Choroid plexus epithelial cell (primary cell): ENCODE measurements at regions not wholly inside any gene's neighbourhood (a gene's known extent, or its start where the extent isn't known, plus 50 kb on each side); places are given as distances from the start of the nearest gene placed in this dataset.

ENCODE experiments used
- DNase-seq: peaks from one replicate; pipeline ENCODE4 v3.0.0-alpha.2; 2010; ENCODE audit warnings: low read depth
- H3K4me3 ChIP-seq: 2 replicates; pipeline ENCODE4 v1.5.1; 2011; ENCODE audit warnings: low read depth, mild to moderate bottlenecking, control low read depth, low read length, moderate library complexity
- TF ChIP-seq, protein P1 (sequence below): conservative IDR thresholded peaks from 2 replicates; pipeline ENCODE4 v1.5.1; 2011; ENCODE audit warnings: low read depth, mild to moderate bottlenecking, control low read depth, inconsistent platforms, low read length, moderate library complexity

DNA sequence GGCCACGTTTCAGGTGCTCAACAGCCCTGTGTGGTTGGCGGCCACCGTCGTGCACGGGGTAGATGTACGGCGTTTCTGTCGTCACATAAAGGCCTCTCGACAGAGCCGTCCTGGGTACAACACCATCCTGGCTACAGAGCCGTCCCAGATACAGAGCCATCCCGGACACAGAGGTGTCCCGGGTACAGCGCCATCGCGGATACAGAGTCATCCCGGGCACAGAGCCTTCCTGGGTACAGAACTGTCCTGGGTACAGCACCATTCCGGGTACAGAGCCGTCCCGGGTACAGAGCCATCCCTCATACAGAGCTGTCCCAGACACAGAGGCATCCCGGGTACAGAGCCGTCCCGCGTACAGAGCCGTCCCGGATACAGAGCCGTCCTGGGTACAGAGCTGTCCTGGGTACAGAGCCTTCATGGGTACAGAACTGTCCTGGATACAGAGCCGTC lies 222.7 kb upstream of the SOX1 start:
- TF ChIP-seq, protein P1, sequence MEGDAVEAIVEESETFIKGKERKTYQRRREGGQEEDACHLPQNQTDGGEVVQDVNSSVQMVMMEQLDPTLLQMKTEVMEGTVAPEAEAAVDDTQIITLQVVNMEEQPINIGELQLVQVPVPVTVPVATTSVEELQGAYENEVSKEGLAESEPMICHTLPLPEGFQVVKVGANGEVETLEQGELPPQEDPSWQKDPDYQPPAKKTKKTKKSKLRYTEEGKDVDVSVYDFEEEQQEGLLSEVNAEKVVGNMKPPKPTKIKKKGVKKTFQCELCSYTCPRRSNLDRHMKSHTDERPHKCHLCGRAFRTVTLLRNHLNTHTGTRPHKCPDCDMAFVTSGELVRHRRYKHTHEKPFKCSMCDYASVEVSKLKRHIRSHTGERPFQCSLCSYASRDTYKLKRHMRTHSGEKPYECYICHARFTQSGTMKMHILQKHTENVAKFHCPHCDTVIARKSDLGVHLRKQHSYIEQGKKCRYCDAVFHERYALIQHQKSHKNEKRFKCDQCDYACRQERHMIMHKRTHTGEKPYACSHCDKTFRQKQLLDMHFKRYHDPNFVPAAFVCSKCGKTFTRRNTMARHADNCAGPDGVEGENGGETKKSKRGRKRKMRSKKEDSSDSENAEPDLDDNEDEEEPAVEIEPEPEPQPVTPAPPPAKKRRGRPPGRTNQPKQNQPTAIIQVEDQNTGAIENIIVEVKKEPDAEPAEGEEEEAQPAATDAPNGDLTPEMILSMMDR: no peak
- no peak for DNase-seq
- no peak overlapping the region for H3K4me3 ChIP-seq

DNA sequence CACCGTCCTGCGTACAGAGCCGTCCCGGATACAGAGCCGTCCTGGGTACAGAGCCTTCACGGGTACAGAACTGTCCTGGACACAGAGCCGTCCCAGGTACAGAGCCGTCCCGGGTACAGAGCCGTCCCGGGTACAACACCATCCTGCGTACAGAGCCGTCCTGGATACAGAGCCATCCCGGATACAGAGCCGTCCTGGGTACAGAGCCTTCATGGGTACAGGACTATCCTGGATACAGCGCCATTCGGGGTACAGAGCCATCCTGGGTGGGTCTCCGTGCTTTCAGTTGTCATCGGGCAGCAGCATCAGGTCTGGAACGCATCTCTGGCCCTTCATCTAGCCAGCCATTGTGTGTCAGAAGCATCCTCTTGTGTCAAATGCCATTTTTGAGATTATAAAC lies 222.3 kb upstream of the SOX1 start:
- DNase-seq: no peak
- TF ChIP-seq, protein P1: no peak
- no peak overlapping the region for H3K4me3 ChIP-seq

DNA sequence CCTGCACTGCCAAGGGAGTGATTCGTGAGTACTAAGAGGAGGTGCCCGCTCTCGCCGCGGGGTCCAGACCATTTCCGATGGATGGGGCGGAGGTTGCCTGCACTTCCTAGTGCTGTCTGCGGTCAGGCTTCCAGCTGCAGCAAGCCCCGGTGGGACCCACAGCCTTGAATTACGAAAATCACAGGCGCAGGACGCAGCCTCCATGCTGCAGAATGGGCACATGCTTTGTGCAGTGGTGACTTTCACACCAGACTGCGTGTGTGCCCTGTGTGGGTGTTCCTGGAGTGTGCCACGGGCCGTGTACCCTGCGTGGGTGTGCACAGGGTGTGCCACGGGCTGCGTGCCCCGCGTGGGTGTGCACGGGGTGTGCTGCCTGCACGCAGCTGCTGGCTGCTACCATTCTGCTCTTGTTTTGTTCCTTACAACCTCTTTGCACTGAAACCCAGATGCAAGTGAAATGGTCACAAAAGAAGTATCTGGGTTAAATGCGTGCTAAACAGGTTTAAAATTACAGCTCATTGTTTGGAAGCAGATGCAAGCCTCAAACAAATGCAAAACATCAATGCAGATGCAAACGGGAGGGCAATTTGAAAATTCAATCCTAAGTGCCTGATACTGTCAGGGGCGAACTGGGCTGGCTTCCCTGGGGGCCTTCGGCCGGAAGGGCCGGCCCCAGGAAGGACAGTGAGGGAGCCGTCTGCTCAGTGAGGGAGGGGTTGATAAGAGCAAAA lies 221.2 kb upstream of the SOX1 start:
- TF ChIP-seq, protein P1: no peak
- no peak overlapping the region for H3K4me3 ChIP-seq
- no peak for DNase-seq

DNA sequence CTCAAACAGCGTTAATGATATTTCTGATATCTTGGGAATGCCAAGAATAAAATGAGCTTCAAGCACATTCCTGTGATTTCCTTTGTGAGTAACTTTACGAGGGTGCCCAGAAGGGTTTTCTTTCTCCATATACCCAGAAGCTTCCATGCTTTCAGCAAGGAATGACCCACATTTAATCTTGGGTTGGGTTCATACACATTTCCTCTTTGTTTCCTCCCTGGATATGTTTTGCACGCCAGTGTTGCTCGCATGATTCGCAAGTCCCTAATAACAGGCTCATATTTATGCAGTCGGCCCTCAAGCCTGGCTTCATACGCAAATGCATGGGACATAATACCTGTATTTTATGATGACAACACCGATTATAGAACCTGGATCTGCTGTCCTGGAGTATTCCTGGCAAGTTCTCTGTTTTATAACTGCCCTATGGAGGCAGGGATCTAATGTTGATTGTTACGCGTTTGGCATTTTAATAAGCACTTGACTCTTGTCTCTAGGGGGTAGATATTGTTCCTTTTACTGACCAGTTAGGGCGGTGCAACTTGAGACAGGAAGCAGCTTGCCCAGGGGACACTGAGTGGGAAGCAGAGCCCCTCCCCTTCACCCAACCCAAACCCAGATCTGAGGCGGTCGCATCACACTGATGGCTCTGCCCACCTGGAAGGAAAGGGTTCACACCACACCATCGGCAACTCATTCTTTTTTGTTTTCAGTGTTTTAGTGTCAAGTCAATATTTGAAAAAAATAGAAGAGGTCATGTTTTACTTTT lies 220.4 kb upstream of the SOX1 start:
- DNase-seq: no peak
- TF ChIP-seq, protein P1: no peak
- H3K4me3 ChIP-seq: no peak overlapping the region

DNA sequence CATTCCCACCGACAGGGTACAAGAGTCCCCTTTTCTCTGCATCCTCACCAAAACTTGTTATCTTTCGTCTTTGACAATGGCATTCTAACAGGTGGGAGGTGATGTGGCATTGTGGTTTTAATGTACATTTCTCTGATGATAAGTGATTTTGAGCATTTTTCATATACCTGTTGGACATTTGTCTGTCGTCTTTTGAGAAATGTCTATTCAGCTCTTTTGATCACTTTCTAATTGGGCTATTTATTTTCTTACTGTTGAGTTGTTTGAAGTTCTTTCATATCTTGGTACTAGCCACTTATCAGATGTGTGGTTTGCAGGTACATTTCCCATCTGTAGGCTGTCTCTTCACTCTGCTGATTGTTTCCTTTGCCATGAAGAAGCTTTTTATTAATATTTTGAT lies 219.0 kb upstream of the SOX1 start:
- TF ChIP-seq, protein P1: no peak
- DNase-seq: no peak
- no peak overlapping the region for H3K4me3 ChIP-seq

DNA sequence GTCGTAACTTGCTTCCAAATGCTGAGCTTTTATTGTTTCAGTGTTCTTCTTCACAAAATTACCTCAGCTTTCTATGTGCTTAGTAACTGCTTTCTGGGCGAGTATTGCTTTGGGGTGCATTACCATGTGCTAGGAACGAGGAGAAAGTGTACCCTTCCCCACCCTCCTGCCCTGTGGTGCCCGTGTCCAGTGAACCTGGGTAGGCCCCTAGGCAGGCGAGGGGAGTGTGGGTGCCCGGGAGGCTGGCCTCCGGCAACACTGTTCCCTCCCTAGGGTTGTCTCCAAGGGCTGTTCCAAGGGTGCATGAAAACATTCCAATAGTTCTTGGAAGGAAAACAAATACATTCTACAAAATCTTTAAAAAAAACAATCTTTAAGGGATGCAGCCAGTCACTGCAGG lies 216.5 kb upstream of the SOX1 start:
- TF ChIP-seq, protein P1: no peak
- no peak for DNase-seq
- H3K4me3 ChIP-seq: no peak overlapping the region
